ENCODE measurements at regions not wholly inside any gene's neighbourhood (a gene's known extent, or its start where the extent isn't known, plus 50 kb on each side); places are given as distances from the start of the nearest gene placed in this dataset.
A peak's percentile ranks its signal among the peaks of the same experiment; 100 is the strongest.

DNA sequence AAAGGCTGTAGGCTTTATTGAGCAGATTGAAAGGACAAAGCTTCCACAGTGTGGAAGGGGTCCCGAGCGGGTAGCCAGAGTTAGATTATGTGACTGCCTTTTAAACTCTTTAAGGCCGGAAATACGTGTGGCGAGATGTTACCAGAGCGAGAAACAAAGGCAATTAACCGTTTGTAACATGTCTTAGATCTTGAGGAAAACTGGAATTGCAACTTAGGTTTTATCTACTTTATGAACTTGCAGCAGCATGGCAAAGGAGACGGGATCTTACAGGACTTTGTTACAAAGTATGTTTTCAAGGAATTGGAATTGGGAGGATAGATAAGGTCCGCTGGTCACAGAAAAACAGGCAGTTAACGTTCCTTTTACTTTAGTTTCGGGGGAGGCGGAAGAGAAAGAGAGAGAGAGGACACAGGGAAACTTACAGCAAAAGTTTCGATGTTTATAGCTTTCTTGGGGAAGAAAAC is 594.7 kb upstream of the ADGRB3 start (continued):
- TF ChIP-seq MYBL2 (IDR thresholded peaks at IDR 0.05; ENCODE audit: low read depth) (peak; percentile 57), MYBL2 (CRISPR knock-in tag; IDR thresholded peaks at IDR 0.05; ENCODE audit: borderline replicate concordance) (no peak), SUPT5H (IDR thresholded peaks at IDR 0.05) (peak; percentile 68), MAFG (tag; conservative IDR thresholded peaks at IDR 0.05) (no peak), MEF2A (IDR thresholded peaks at IDR 0.05; ENCODE audit: control insufficient read depth, low read depth, low read length) (no peak), SIX5 (IDR thresholded peaks at IDR 0.05; ENCODE audit: borderline replicate concordance in 1 of 2, insufficient read depth in 1 of 2, low read depth in 1 of 2, low read length in 2 of 2) (no peak), NR4A1 (CRISPR knock-in tag; IDR thresholded peaks at IDR 0.05) (no peak), NR4A1 (tag; IDR thresholded peaks at IDR 0.05) (no peak), ZNF282 (CRISPR knock-in tag; IDR thresholded peaks at IDR 0.05) (no peak), SMAD3 (CRISPR knock-in tag; conservative IDR thresholded peaks at IDR 0.05) (no peak), ZSCAN29 (IDR thresholded peaks at IDR 0.05) (no peak), ZFP36 (IDR thresholded peaks at IDR 0.05; ENCODE audit: low read depth, low read length, partially characterized antibody) (no peak)
- TF ChIP-seq, protein P1, sequence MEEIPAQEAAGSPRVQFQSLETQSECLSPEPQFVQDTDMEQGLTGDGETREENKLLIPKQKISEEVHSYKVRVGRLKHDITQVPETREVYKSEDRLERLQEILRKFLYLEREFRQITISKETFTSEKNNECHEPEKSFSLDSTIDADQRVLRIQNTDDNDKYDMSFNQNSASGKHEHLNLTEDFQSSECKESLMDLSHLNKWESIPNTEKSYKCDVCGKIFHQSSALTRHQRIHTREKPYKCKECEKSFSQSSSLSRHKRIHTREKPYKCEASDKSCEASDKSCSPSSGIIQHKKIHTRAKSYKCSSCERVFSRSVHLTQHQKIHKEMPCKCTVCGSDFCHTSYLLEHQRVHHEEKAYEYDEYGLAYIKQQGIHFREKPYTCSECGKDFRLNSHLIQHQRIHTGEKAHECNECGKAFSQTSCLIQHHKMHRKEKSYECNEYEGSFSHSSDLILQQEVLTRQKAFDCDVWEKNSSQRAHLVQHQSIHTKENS (CRISPR knock-in tag; IDR thresholded peaks at IDR 0.05), result no peak
- TF ChIP-seq, protein P2, sequence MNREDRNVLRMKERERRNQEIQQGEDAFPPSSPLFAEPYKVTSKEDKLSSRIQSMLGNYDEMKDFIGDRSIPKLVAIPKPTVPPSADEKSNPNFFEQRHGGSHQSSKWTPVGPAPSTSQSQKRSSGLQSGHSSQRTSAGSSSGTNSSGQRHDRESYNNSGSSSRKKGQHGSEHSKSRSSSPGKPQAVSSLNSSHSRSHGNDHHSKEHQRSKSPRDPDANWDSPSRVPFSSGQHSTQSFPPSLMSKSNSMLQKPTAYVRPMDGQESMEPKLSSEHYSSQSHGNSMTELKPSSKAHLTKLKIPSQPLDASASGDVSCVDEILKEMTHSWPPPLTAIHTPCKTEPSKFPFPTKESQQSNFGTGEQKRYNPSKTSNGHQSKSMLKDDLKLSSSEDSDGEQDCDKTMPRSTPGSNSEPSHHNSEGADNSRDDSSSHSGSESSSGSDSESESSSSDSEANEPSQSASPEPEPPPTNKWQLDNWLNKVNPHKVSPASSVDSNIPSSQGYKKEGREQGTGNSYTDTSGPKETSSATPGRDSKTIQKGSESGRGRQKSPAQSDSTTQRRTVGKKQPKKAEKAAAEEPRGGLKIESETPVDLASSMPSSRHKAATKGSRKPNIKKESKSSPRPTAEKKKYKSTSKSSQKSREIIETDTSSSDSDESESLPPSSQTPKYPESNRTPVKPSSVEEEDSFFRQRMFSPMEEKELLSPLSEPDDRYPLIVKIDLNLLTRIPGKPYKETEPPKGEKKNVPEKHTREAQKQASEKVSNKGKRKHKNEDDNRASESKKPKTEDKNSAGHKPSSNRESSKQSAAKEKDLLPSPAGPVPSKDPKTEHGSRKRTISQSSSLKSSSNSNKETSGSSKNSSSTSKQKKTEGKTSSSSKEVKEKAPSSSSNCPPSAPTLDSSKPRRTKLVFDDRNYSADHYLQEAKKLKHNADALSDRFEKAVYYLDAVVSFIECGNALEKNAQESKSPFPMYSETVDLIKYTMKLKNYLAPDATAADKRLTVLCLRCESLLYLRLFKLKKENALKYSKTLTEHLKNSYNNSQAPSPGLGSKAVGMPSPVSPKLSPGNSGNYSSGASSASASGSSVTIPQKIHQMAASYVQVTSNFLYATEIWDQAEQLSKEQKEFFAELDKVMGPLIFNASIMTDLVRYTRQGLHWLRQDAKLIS (CRISPR knock-in tag; IDR thresholded peaks at IDR 0.05), result peak; percentile 63
- TF ChIP-seq, protein P3, sequence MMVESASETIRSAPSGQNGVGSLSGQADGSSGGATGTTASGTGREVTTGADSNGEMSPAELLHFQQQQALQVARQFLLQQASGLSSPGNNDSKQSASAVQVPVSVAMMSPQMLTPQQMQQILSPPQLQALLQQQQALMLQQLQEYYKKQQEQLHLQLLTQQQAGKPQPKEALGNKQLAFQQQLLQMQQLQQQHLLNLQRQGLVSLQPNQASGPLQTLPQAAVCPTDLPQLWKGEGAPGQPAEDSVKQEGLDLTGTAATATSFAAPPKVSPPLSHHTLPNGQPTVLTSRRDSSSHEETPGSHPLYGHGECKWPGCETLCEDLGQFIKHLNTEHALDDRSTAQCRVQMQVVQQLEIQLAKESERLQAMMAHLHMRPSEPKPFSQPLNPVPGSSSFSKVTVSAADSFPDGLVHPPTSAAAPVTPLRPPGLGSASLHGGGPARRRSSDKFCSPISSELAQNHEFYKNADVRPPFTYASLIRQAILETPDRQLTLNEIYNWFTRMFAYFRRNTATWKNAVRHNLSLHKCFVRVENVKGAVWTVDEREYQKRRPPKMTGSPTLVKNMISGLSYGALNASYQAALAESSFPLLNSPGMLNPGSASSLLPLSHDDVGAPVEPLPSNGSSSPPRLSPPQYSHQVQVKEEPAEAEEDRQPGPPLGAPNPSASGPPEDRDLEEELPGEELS (CRISPR knock-in tag; IDR thresholded peaks at IDR 0.05; ENCODE audit: borderline replicate concordance), result no peak
- TF ChIP-seq, protein P4, sequence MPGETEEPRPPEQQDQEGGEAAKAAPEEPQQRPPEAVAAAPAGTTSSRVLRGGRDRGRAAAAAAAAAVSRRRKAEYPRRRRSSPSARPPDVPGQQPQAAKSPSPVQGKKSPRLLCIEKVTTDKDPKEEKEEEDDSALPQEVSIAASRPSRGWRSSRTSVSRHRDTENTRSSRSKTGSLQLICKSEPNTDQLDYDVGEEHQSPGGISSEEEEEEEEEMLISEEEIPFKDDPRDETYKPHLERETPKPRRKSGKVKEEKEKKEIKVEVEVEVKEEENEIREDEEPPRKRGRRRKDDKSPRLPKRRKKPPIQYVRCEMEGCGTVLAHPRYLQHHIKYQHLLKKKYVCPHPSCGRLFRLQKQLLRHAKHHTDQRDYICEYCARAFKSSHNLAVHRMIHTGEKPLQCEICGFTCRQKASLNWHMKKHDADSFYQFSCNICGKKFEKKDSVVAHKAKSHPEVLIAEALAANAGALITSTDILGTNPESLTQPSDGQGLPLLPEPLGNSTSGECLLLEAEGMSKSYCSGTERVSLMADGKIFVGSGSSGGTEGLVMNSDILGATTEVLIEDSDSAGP (CRISPR knock-in tag; IDR thresholded peaks at IDR 0.05), result no peak
- TF ChIP-seq, protein P5, sequence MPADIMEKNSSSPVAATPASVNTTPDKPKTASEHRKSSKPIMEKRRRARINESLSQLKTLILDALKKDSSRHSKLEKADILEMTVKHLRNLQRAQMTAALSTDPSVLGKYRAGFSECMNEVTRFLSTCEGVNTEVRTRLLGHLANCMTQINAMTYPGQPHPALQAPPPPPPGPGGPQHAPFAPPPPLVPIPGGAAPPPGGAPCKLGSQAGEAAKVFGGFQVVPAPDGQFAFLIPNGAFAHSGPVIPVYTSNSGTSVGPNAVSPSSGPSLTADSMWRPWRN (IDR thresholded peaks at IDR 0.05; ENCODE audit: low read depth), result no peak
- TF ChIP-seq, protein P6, sequence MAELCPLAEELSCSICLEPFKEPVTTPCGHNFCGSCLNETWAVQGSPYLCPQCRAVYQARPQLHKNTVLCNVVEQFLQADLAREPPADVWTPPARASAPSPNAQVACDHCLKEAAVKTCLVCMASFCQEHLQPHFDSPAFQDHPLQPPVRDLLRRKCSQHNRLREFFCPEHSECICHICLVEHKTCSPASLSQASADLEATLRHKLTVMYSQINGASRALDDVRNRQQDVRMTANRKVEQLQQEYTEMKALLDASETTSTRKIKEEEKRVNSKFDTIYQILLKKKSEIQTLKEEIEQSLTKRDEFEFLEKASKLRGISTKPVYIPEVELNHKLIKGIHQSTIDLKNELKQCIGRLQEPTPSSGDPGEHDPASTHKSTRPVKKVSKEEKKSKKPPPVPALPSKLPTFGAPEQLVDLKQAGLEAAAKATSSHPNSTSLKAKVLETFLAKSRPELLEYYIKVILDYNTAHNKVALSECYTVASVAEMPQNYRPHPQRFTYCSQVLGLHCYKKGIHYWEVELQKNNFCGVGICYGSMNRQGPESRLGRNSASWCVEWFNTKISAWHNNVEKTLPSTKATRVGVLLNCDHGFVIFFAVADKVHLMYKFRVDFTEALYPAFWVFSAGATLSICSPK (IDR thresholded peaks at IDR 0.05; ENCODE audit: borderline replicate concordance), result no peak

Measured in K562 (cell line).